SU-DHL-6 (cell line): ENCODE measurements at regions not wholly inside any gene's neighbourhood (a gene's known extent, or its start where the extent isn't known, plus 50 kb on each side); places are given as distances from the start of the nearest gene placed in this dataset.

Source experiments
- EZH2phosphoT487 ChIP-seq: fragments of 200-600 bp; sonication (generic), shearing (Covaris generic); conservative IDR thresholded peaks from 2 replicates; pipeline ENCODE4 v1.6.1; 2018; ENCODE audit warnings: mild to moderate bottlenecking, antibody characterized with exemption, low read length, moderate library complexity, mixed read lengths
- TF ChIP-seq, protein P1 (sequence below): fragments of 200-600 bp; sonication (generic); IDR thresholded peaks from one replicate; pipeline ENCODE4 v1.5.1; 2017; ENCODE audit warnings: antibody characterized with exemption, mild to moderate bottlenecking, low read length, moderate library complexity; ENCODE audit not compliant: insufficient read depth, poor library complexity, severe bottlenecking

DNA sequence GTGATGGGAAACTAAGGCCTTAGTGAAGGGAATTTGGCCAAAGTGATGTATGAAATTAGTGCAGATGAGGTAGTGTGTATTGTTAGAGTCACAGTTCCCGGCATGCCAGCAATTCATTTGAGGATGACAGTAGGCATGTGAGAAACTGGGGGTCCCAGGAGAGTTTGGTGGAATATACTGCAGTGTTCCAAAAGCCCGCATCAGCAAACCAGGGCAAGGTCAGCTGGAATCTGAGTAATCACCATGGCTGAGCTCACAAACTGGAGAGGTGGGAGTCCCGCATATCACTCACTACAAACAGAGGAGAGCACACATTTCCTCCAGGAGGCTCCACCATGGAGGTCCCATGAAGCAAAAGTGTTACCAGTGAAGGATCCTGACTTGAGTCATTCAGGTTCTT lies 740.7 kb downstream of the TNS3 start:
- TF ChIP-seq, protein P1, sequence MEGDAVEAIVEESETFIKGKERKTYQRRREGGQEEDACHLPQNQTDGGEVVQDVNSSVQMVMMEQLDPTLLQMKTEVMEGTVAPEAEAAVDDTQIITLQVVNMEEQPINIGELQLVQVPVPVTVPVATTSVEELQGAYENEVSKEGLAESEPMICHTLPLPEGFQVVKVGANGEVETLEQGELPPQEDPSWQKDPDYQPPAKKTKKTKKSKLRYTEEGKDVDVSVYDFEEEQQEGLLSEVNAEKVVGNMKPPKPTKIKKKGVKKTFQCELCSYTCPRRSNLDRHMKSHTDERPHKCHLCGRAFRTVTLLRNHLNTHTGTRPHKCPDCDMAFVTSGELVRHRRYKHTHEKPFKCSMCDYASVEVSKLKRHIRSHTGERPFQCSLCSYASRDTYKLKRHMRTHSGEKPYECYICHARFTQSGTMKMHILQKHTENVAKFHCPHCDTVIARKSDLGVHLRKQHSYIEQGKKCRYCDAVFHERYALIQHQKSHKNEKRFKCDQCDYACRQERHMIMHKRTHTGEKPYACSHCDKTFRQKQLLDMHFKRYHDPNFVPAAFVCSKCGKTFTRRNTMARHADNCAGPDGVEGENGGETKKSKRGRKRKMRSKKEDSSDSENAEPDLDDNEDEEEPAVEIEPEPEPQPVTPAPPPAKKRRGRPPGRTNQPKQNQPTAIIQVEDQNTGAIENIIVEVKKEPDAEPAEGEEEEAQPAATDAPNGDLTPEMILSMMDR, result no peak
- no peak for TF ChIP-seq EZH2phosphoT487
